GM12875 (cell line): ENCODE measurements at regions not wholly inside any gene's neighbourhood (a gene's known extent, or its start where the extent isn't known, plus 50 kb on each side); places are given as distances from the start of the nearest gene placed in this dataset.

Experiments used
- H3K4me3 ChIP-seq: one replicate; pipeline ENCODE4 v1.5.1; 2011; ENCODE audit warnings: low read depth, low read length, control low read depth
- CTCF ChIP-seq: IDR thresholded peaks from 2 replicates; pipeline ENCODE4 v1.5.1; 2011; ENCODE audit warnings: low read depth, mild to moderate bottlenecking, control low read depth, inconsistent platforms, low read length, moderate library complexity, borderline replicate concordance; ENCODE audit not compliant: insufficient read depth

- no peak overlapping the region for H3K4me3 ChIP-seq
- no peak for TF ChIP-seq CTCF
Measured at GRCh38 chr12:108462686-108463085, 52.4 kb upstream of the FICD start.

- TF ChIP-seq CTCF, result no peak
- no peak overlapping the region for H3K4me3 ChIP-seq
Measured at GRCh38 chr12:108461058-108461660, 53.9 kb upstream of the FICD start.

GRCh38 chr12:108459149-108459548, 55.9 kb upstream of the FICD start:
- H3K4me3 ChIP-seq, result no peak overlapping the region
- TF ChIP-seq CTCF, result no peak

- TF ChIP-seq CTCF, result no peak
- no peak overlapping the region for H3K4me3 ChIP-seq
Measured at GRCh38 chr12:108457734-108458361, 57.2 kb upstream of the FICD start.

GRCh38 chr12:108457006-108457733, 57.9 kb upstream of the FICD start:
- no peak overlapping the region for H3K4me3 ChIP-seq
- TF ChIP-seq CTCF, result peak; percentile 67

GRCh38 chr12:108455706-108456105, 59.4 kb upstream of the FICD start:
- no peak for TF ChIP-seq CTCF
- H3K4me3 ChIP-seq, result no peak overlapping the region

GRCh38 chr12:108454539-108455139, 60.4 kb upstream of the FICD start:
- TF ChIP-seq CTCF, result no peak
- H3K4me3 ChIP-seq, result no peak overlapping the region
